ENCODE measurements at regions not wholly inside any gene's neighbourhood (a gene's known extent, or its start where the extent isn't known, plus 50 kb on each side); places are given as distances from the start of the nearest gene placed in this dataset.

- Mint-ChIP-seq H3K27ac (no peak overlapping the region), H3K4me1 (peaks cover 22 to 30% of the 10 kb centered on the region in 2 experiments), H3K9me3 (no peaks in the 10 kb centered on the region; a peak in 1 of 5 replicates), H3K27me3 (ENCODE audit: low read depth) (no peaks in the 10 kb centered on the region; the same call in 1 of the 2 replicates), H3K36me3 (ENCODE audit: insufficient read depth in 1 of 3, low read depth in 3 of 3) (no peaks in the 10 kb centered on the region), H3K4me3 (no peak overlapping the region)
- TF ChIP-seq CTCF (conservative IDR thresholded peaks at IDR 0.05), result no peak
- Histone ChIP-seq H3K27me3 (ENCODE audit: insufficient read depth, low read length) (no peaks in the 10 kb centered on the region), H3K14ac (ENCODE audit: insufficient read depth, low read length) (no peak overlapping the region), H4K5ac (ENCODE audit: insufficient read length, low read depth, low read length) (no peak overlapping the region), H3K4ac (ENCODE audit: low read depth, low read length) (no peak overlapping the region), H3K56ac (ENCODE audit: insufficient read length, low read depth, low read length) (no peak overlapping the region), H3K9me3 (ENCODE audit: control insufficient read depth, low read depth, low read length) (no peaks in the 10 kb centered on the region), H3K23me2 (ENCODE audit: insufficient read length, low read depth, low read length, poor library complexity, severe bottlenecking) (no peaks in the 10 kb centered on the region), H3K79me1 (ENCODE audit: insufficient read depth, low read depth, low read length, poor library complexity, severe bottlenecking) (no peaks in the 10 kb centered on the region), H3K9ac (ENCODE audit: extremely low read depth, insufficient read length, low read length) (no peak overlapping the region), H3K18ac (ENCODE audit: insufficient read length, low read depth, low read length) (no peak overlapping the region), H2BK20ac (ENCODE audit: low read depth, low read length, poor library complexity, severe bottlenecking) (no peak overlapping the region), H3K27ac (ENCODE audit: insufficient read length, low read depth, low read length) (no peak overlapping the region), H2BK15ac (ENCODE audit: low read depth, low read length) (no peak overlapping the region), H3K4me2 (ENCODE audit: insufficient read depth, insufficient read length, low read length) (no peak overlapping the region), H4K91ac (ENCODE audit: insufficient read length, low read depth, low read length) (no peak overlapping the region), H3K23ac (ENCODE audit: insufficient read length, low read depth, low read length) (no peak overlapping the region), H3K79me2 (ENCODE audit: insufficient read depth, low read length) (no peaks in the 10 kb centered on the region), H2BK5ac (ENCODE audit: insufficient read length, low read length) (no peak overlapping the region), H2AFZ (ENCODE audit: low read length) (no peak overlapping the region), H2BK12ac (ENCODE audit: insufficient read length, low read depth, low read length) (no peak overlapping the region), H2AK5ac (ENCODE audit: insufficient read length, low read length) (no peak overlapping the region), H3T11ph (ENCODE audit: low read length) (no peak overlapping the region), H3K4me1 (ENCODE audit: insufficient read depth, low read length) (no peaks in the 10 kb centered on the region), H2BK120ac (ENCODE audit: low read depth, low read length, poor library complexity, severe bottlenecking) (no peak overlapping the region), H4K8ac (replicated peaks; ENCODE audit: insufficient read length, low read depth, low read length) (no peak overlapping the region), H4K20me1 (ENCODE audit: control insufficient read depth, insufficient read depth, insufficient read length) (no peaks in the 10 kb centered on the region)
- no peak for DNase-seq
- no CpG with 5 or more reads among the region's 6 CpGs for WGBS (ENCODE audit: extremely low coverage, insufficient read length, low lambda C conversion rate)
These were observed 109.0 kb upstream of the STARD3NL start for GRCh38 chr7:38069052-38069451.
